ENCODE measurements at regions not wholly inside any gene's neighbourhood (a gene's known extent, or its start where the extent isn't known, plus 50 kb on each side); places are given as distances from the start of the nearest gene placed in this dataset.

DNA sequence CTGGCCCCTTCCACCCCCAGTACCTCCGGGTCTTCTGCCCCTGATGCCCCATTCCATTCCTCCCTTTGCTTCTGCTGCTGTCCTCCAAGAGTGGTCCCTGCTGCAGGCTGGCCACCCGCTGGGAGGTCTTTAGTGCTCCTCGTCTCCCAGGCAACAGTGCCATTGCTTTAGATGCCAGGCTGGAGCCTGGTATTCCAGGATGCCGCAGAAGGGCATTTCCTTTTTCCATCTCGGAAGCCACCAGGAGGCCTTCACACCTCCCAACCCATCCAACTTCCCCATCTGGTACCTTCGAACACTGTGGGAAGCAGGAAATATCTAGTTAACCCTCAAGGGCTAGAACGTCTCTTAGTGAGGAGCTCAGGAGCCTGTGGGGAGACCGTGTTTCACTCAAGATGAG lies 92.9 kb upstream of the DUSP5 start:
- H3K27ac Mint-ChIP-seq = no peak overlapping the region

GRCh38 chr10:110405380-110405779 lies 92.3 kb upstream of the DUSP5 start:
- WGBS (ENCODE audit: insufficient coverage) = no CpG with 5 or more reads among the region's 6 CpGs
- no peaks in the 10 kb centered on the region for H3K36me3 Mint-ChIP-seq
- Histone ChIP-seq H3K27ac (ENCODE audit: low read length) (no peak overlapping the region), H3K9me3 (no peaks in the 10 kb centered on the region), H3K4me3 (ENCODE audit: control insufficient read depth in 1 of 2, extremely low read depth in 1 of 2, low read length in 1 of 2) (no peak overlapping the region), H3K36me3 (ENCODE audit: control insufficient read depth in 2 of 2, extremely low read depth in 1 of 2, insufficient read depth in 1 of 2, low read length in 1 of 2) (no peaks in the 10 kb centered on the region), H3K4me1 (ENCODE audit: control insufficient read depth in 1 of 2, extremely low read depth in 1 of 2, insufficient read depth in 2 of 2, low read length in 2 of 2) (no peaks in the 10 kb centered on the region), H3K27me3 (replicated peaks in 1 of 2; ENCODE audit: control insufficient read depth in 2 of 2, extremely low read depth in 1 of 2, insufficient read depth in 2 of 2, low read length in 1 of 2) (peaks cover 0 to 7% of the 10 kb centered on the region in 2 experiments)
- H3K4me3 Mint-ChIP-seq = no peak overlapping the region
- ATAC-seq (replicated peaks in 1 of 4) (no peak), DNase-seq (no peak)
- ChIA-PET POLR2A (interaction anchor here in 1 of 2 donors (0.6 kb wide), 1 partner anchor 494 kb away, joined by 3 read pairs; no protein-coding TSS in a partner anchor), CTCF (interaction anchor here in 1 of 2 donors (0.6 kb wide), 2 partner anchors 272 to 647 kb away, joined by 3 to 4 read pairs; no protein-coding TSS in a partner anchor)
- no peak overlapping the region for H3K27ac Mint-ChIP-seq
- H3K9me3 Mint-ChIP-seq = no peaks in the 10 kb centered on the region
- H3K4me1 Mint-ChIP-seq = no peaks in the 10 kb centered on the region
- no peaks in the 10 kb centered on the region for H3K27me3 Mint-ChIP-seq

More for the DNA sequence above, 92.9 kb upstream of the DUSP5 start:
- ChIA-PET CTCF (interaction anchor here in 1 of 2 donors (0.6 kb wide), 1 partner anchor 271 kb away, joined by 3 read pairs; no protein-coding TSS in a partner anchor), POLR2A (interaction anchor here in 1 of 2 donors (0.6 kb wide), 1 partner anchor 494 kb away, joined by 3 read pairs; no protein-coding TSS in a partner anchor)
- Histone ChIP-seq H3K27ac (ENCODE audit: low read length) (no peak overlapping the region), H3K4me1 (ENCODE audit: control insufficient read depth in 1 of 2, extremely low read depth in 1 of 2, insufficient read depth in 2 of 2, low read length in 2 of 2) (no peaks in the 10 kb centered on the region), H3K36me3 (ENCODE audit: control insufficient read depth in 2 of 2, extremely low read depth in 1 of 2, insufficient read depth in 1 of 2, low read length in 1 of 2) (no peaks in the 10 kb centered on the region), H3K27me3 (replicated peaks in 1 of 2; ENCODE audit: control insufficient read depth in 2 of 2, extremely low read depth in 1 of 2, insufficient read depth in 2 of 2, low read length in 1 of 2) (peaks cover 0 to 7% of the 10 kb centered on the region in 2 experiments), H3K4me3 (ENCODE audit: control insufficient read depth in 1 of 2, extremely low read depth in 1 of 2, low read length in 1 of 2) (no peak overlapping the region), H3K9me3 (no peaks in the 10 kb centered on the region)
- Mint-ChIP-seq H3K36me3 (no peaks in the 10 kb centered on the region), H3K9me3 (no peaks in the 10 kb centered on the region), H3K27me3 (no peaks in the 10 kb centered on the region), H3K4me1 (no peaks in the 10 kb centered on the region), H3K4me3 (no peak overlapping the region)
- DNase-seq = no peak
- no peak for ATAC-seq (replicated peaks in 1 of 4)
- WGBS (ENCODE audit: insufficient coverage) = 93% methylated on average over 7 of the region's 8 CpGs

DNA sequence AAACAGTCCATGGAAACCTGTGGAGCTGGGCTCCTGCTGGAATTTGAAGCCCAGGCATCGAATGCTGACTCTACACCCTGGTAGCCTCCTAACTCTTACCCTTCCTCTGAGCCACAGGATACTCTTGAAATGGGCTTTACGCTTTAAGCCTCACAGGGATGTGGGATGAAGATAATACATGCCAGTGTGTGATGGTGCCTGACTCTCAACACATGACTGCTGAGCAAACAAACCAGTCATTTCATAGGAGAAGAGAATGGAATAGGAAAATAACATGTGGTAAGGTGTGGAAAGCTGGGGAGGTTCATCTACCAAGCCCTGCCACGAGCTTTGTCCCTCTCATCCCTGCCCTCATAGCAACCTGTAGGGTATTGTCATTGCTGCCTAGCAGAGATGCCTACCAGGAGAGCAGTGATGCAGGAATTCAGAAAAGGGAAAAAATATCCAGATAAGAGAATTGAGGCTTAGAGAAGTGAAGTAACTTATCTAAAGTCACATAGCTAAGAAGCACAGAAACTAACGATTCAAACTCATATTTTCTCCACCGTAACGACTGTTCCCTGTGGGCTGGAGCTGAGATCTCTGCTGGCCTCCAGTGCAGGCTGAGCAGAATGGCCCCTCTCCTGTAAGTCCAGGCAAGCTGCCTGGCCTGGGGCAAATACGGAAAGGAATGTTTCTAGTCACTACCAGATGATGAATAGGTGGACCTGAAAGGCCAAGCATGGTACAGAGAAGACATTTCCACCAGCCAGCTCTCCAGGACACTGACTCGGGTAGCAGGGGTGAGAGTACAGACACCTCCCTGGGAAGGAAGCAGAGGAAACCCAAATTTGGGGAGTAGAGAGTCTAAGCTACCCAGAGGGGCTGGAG lies 90.2 kb upstream of the DUSP5 start:
- H3K4me3 ChIP-seq (ENCODE audit: control insufficient read depth in 1 of 2, extremely low read depth in 1 of 2, low read length in 1 of 2) = no peak overlapping the region
- H3K27me3 Mint-ChIP-seq = no peaks in the 10 kb centered on the region
- no peak overlapping the region for H3K27ac ChIP-seq (ENCODE audit: low read length)
- POLR2A ChIA-PET = interaction anchor here in 1 of 2 donors (0.6 kb wide), 1 partner anchor 40 kb away, joined by 3 read pairs; no protein-coding TSS in a partner anchor
- ATAC-seq (replicated peaks in 1 of 4) (no peak), DNase-seq (no peak)
- no peaks in the 10 kb centered on the region for H3K9me3 Mint-ChIP-seq
- no peak overlapping the region for H3K4me3 Mint-ChIP-seq
- WGBS (ENCODE audit: insufficient coverage) = 90% methylated on average over 2 of the region's 8 CpGs
- H3K4me1 ChIP-seq (ENCODE audit: control insufficient read depth in 1 of 2, extremely low read depth in 1 of 2, insufficient read depth in 2 of 2, low read length in 2 of 2) = no peaks in the 10 kb centered on the region
- H3K4me1 Mint-ChIP-seq = peaks cover 0 to 3% (median 0%) of the 10 kb centered on the region in 3 donors
- H3K36me3 ChIP-seq (ENCODE audit: control insufficient read depth in 2 of 2, extremely low read depth in 1 of 2, insufficient read depth in 1 of 2, low read length in 1 of 2) = no peaks in the 10 kb centered on the region
- H3K9me3 ChIP-seq = no peaks in the 10 kb centered on the region
- CTCF ChIA-PET = no interaction called here
- H3K36me3 Mint-ChIP-seq = no peaks in the 10 kb centered on the region
- H3K27ac Mint-ChIP-seq = no peak overlapping the region
- peaks cover 0 to 4% of the 10 kb centered on the region in 2 experiments for H3K27me3 ChIP-seq (replicated peaks in 1 of 2; ENCODE audit: control insufficient read depth in 2 of 2, extremely low read depth in 1 of 2, insufficient read depth in 2 of 2, low read length in 1 of 2)

DNA sequence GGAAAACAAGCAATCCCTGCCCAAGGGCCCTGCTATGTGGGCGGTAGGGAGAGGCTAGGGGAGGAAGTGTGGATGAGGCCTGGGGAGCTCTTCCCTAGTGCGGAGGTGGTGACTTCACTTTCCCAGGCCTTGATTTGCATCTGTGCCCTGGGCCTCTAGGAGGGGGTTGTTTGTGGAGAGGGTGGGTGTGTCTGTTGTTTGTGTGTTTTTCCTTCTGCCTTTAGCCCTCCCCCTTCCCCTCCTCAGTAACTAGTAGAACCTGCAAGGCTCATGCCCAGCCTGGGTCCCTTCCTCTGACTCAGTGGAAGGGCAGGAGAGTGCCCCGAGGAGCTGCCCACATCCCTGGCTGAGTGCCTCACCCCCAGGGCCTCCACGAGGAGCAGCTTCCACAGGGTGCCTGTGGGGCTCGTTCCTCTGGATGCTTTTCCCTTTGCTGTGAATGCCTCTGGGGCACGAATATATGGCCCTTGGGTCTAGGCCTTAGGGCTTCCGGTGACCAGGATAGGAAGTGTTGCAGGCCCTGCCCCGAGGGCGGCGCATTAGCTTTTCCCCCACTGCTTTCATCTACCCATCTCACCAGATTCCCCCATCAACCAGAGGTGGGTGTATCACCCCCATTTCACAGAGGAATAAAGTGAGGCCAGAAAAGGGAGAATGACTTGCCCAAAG lies 89.4 kb upstream of the DUSP5 start:
- WGBS (ENCODE audit: insufficient coverage) = 72% methylated on average over 4 of the region's 10 CpGs
- ATAC-seq (replicated peaks in 1 of 4) = no peak
- H3K36me3 ChIP-seq (ENCODE audit: control insufficient read depth in 2 of 2, extremely low read depth in 1 of 2, insufficient read depth in 1 of 2, low read length in 1 of 2) = no peaks in the 10 kb centered on the region
- no peak for DNase-seq
- H3K27ac ChIP-seq (ENCODE audit: low read length) = no peak overlapping the region
- H3K4me1 ChIP-seq (ENCODE audit: control insufficient read depth in 1 of 2, extremely low read depth in 1 of 2, insufficient read depth in 2 of 2, low read length in 2 of 2) = peaks cover 0 to 5% of the 10 kb centered on the region in 2 experiments
- CTCF ChIA-PET = no interaction called here
- H3K27ac Mint-ChIP-seq = peak overlapping the region in 1 of 2 donors; percentile 43
- H3K9me3 Mint-ChIP-seq = no peaks in the 10 kb centered on the region
- H3K9me3 ChIP-seq = no peaks in the 10 kb centered on the region
- H3K4me1 Mint-ChIP-seq = peaks cover 0 to 9% (median 4%) of the 10 kb centered on the region in 3 donors
- H3K4me3 ChIP-seq (ENCODE audit: control insufficient read depth in 1 of 2, extremely low read depth in 1 of 2, low read length in 1 of 2) = no peak overlapping the region
- peaks cover 0 to 4% of the 10 kb centered on the region in 2 experiments for H3K27me3 ChIP-seq (replicated peaks in 1 of 2; ENCODE audit: control insufficient read depth in 2 of 2, extremely low read depth in 1 of 2, insufficient read depth in 2 of 2, low read length in 1 of 2)
- POLR2A ChIA-PET = interaction anchor here in 1 of 2 donors (0.6 kb wide), 1 partner anchor 123 kb away, joined by 6 read pairs; no protein-coding TSS in a partner anchor
- no peaks in the 10 kb centered on the region for H3K36me3 Mint-ChIP-seq
- H3K27me3 Mint-ChIP-seq = no peaks in the 10 kb centered on the region
- H3K4me3 Mint-ChIP-seq = no peak overlapping the region

DNA sequence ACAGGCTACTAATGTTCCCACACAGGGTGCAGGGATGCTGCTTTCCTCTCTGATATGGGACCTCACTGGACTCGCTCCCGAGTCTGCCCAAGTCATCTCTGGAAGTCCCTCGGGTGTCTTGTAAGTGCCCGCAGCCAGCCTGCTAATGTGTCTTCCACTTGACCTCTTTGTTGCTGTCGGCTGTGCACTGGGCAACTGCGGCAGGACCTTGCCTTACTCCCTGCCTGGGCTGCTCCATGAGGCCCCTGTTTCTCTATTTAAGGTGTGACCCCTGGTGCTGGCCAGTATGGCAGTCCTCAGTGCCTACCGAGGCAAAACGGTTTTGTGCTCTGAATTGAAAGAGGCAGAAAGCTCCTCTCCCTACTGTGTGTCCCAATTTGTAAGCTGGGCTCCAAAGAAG lies 88.8 kb upstream of the DUSP5 start:
- 96% methylated on average over 8 of the region's 8 CpGs for WGBS (ENCODE audit: insufficient coverage)
- POLR2A ChIA-PET = interaction anchor here in 1 of 2 donors (0.6 kb wide), 1 partner anchor 123 kb away, joined by 6 read pairs; no protein-coding TSS in a partner anchor
- H3K4me1 ChIP-seq (ENCODE audit: control insufficient read depth in 1 of 2, extremely low read depth in 1 of 2, insufficient read depth in 2 of 2, low read length in 2 of 2) = peaks cover 0 to 11% of the 10 kb centered on the region in 2 experiments
- no peaks in the 10 kb centered on the region for H3K36me3 ChIP-seq (ENCODE audit: control insufficient read depth in 2 of 2, extremely low read depth in 1 of 2, insufficient read depth in 1 of 2, low read length in 1 of 2)
- DNase-seq = no peak
- H3K27ac Mint-ChIP-seq = no peak overlapping the region
- no peaks in the 10 kb centered on the region for H3K36me3 Mint-ChIP-seq
- no peaks in the 10 kb centered on the region for H3K27me3 Mint-ChIP-seq
- peaks cover 0 to 4% of the 10 kb centered on the region in 2 experiments for H3K27me3 ChIP-seq (replicated peaks in 1 of 2; ENCODE audit: control insufficient read depth in 2 of 2, extremely low read depth in 1 of 2, insufficient read depth in 2 of 2, low read length in 1 of 2)
- H3K4me3 ChIP-seq (ENCODE audit: control insufficient read depth in 1 of 2, extremely low read depth in 1 of 2, low read length in 1 of 2) = no peak overlapping the region
- no peak overlapping the region for H3K27ac ChIP-seq (ENCODE audit: low read length)
- H3K9me3 ChIP-seq = no peaks in the 10 kb centered on the region
- H3K9me3 Mint-ChIP-seq = no peaks in the 10 kb centered on the region
- peaks cover 1 to 16% (median 10%) of the 10 kb centered on the region in 3 donors for H3K4me1 Mint-ChIP-seq
- ATAC-seq (replicated peaks in 1 of 4) = no peak
- CTCF ChIA-PET = no interaction called here
- no peak overlapping the region for H3K4me3 Mint-ChIP-seq

GRCh38 chr10:110409488-110409887 lies 88.2 kb upstream of the DUSP5 start:
- H3K9me3 Mint-ChIP-seq = no peaks in the 10 kb centered on the region
- H3K4me3 ChIP-seq (ENCODE audit: control insufficient read depth in 1 of 2, extremely low read depth in 1 of 2, low read length in 1 of 2) = no peak overlapping the region
- peaks cover 0 to 4% of the 10 kb centered on the region in 2 experiments for H3K27me3 ChIP-seq (replicated peaks in 1 of 2; ENCODE audit: control insufficient read depth in 2 of 2, extremely low read depth in 1 of 2, insufficient read depth in 2 of 2, low read length in 1 of 2)
- CTCF ChIA-PET = no interaction called here
- H3K4me1 ChIP-seq (ENCODE audit: control insufficient read depth in 1 of 2, extremely low read depth in 1 of 2, insufficient read depth in 2 of 2, low read length in 2 of 2) = peaks cover 0 to 16% of the 10 kb centered on the region in 2 experiments
- peaks cover 7 to 21% (median 16%) of the 10 kb centered on the region in 3 donors for H3K4me1 Mint-ChIP-seq
- no peak overlapping the region for H3K27ac Mint-ChIP-seq
- no peak overlapping the region for H3K27ac ChIP-seq (ENCODE audit: low read length)
- POLR2A ChIA-PET = no interaction called here
- no peaks in the 10 kb centered on the region for H3K9me3 ChIP-seq
- H3K4me3 Mint-ChIP-seq = no peak overlapping the region
- DNase-seq (no peak), ATAC-seq (replicated peaks in 1 of 4) (no peak)
- H3K36me3 ChIP-seq (ENCODE audit: control insufficient read depth in 2 of 2, extremely low read depth in 1 of 2, insufficient read depth in 1 of 2, low read length in 1 of 2) = no peaks in the 10 kb centered on the region
- no peaks in the 10 kb centered on the region for H3K36me3 Mint-ChIP-seq
- H3K27me3 Mint-ChIP-seq = no peaks in the 10 kb centered on the region
- WGBS (ENCODE audit: insufficient coverage) = 100% methylated on average over 1 of the region's 4 CpGs
